ENCODE measurements at regions not wholly inside any gene's neighbourhood (a gene's known extent, or its start where the extent isn't known, plus 50 kb on each side); places are given as distances from the start of the nearest gene placed in this dataset.

- TF ChIP-seq CTCF (conservative IDR thresholded peaks at IDR 0.05 in 1 of 2, IDR thresholded peaks at IDR 0.05 in 1 of 2; ENCODE audit: extremely low read depth in 1 of 2, insufficient read depth in 1 of 2, low read depth in 1 of 2, low read length in 2 of 2) (no peak), EZH2 (IDR thresholded peaks at IDR 0.05; ENCODE audit: borderline replicate concordance, low read length) (no peak)
These were observed 189.3 kb upstream of the FSHR start for GRCh38 chr2:49343638-49344037.

Data from mammary epithelial cell (primary cell).